NB4 (cell line): ENCODE measurements at regions not wholly inside any gene's neighbourhood (a gene's known extent, or its start where the extent isn't known, plus 50 kb on each side); places are given as distances from the start of the nearest gene placed in this dataset.

Source experiments
- DNase-seq: peaks from one replicate; pipeline ENCODE4 v3.0.0; 2010; ENCODE audit warnings: low read depth
- H3K4me3 ChIP-seq: one replicate; pipeline ENCODE4 v1.5.1; 2011; ENCODE audit warnings: mild to moderate bottlenecking, low read depth, low read length, moderate library complexity
- MYC ChIP-seq: IDR thresholded peaks from 2 replicates; pipeline ENCODE4 v1.6.1; 2011; ENCODE audit warnings: low read depth, low read length
- POLR2A ChIP-seq: IDR thresholded peaks from 2 replicates; pipeline ENCODE4 v1.6.1; 2011; ENCODE audit warnings: mild to moderate bottlenecking; ENCODE audit not compliant: insufficient read length; ENCODE audit errors: extremely low read depth
- TF ChIP-seq, protein P1 (sequence below): IDR thresholded peaks from 2 replicates; pipeline ENCODE4 v1.6.1; 2011; ENCODE audit warnings: low read depth, low read length
- TF ChIP-seq, protein P2 (sequence below): IDR thresholded peaks from one replicate; pipeline ENCODE4 v1.5.1; 2012; ENCODE audit warnings: low read depth, low read length

DNA sequence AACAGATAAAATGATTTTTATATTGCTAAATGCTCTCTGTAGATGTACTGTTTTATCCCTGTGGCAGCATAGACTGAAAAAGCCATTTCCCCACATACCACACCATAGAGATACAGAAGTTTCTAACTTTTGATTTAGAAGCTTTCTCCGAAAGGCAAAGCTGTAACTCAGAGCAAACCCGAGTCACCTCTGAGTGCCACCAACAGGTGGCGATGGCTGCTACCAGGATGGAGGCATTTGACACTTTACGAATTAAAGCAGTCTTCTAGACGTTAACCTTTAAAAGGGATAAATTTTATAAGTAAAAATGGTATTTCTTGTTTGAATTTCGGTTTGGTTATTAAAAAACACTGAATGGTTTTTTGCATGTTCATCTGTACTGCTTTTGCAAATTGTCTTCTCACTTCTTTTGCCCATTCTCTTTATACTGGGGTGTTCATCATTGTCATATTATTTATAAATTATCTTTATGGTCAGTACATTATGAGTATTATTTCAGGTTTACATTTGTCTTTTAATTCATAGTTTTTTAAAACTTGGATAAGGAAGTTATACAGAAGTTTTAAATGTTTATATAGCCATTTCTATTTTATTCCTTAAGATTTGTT, 201.0 kb upstream of the CEP162 start:
- H3K4me3 ChIP-seq, result no peak overlapping the region
- TF ChIP-seq POLR2A (no peak), MYC (no peak)
- TF ChIP-seq, protein P1, sequence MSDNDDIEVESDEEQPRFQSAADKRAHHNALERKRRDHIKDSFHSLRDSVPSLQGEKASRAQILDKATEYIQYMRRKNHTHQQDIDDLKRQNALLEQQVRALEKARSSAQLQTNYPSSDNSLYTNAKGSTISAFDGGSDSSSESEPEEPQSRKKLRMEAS, result no peak
- TF ChIP-seq, protein P2, sequence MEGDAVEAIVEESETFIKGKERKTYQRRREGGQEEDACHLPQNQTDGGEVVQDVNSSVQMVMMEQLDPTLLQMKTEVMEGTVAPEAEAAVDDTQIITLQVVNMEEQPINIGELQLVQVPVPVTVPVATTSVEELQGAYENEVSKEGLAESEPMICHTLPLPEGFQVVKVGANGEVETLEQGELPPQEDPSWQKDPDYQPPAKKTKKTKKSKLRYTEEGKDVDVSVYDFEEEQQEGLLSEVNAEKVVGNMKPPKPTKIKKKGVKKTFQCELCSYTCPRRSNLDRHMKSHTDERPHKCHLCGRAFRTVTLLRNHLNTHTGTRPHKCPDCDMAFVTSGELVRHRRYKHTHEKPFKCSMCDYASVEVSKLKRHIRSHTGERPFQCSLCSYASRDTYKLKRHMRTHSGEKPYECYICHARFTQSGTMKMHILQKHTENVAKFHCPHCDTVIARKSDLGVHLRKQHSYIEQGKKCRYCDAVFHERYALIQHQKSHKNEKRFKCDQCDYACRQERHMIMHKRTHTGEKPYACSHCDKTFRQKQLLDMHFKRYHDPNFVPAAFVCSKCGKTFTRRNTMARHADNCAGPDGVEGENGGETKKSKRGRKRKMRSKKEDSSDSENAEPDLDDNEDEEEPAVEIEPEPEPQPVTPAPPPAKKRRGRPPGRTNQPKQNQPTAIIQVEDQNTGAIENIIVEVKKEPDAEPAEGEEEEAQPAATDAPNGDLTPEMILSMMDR, result peak; percentile 92
- peak; percentile 56 for DNase-seq

DNA sequence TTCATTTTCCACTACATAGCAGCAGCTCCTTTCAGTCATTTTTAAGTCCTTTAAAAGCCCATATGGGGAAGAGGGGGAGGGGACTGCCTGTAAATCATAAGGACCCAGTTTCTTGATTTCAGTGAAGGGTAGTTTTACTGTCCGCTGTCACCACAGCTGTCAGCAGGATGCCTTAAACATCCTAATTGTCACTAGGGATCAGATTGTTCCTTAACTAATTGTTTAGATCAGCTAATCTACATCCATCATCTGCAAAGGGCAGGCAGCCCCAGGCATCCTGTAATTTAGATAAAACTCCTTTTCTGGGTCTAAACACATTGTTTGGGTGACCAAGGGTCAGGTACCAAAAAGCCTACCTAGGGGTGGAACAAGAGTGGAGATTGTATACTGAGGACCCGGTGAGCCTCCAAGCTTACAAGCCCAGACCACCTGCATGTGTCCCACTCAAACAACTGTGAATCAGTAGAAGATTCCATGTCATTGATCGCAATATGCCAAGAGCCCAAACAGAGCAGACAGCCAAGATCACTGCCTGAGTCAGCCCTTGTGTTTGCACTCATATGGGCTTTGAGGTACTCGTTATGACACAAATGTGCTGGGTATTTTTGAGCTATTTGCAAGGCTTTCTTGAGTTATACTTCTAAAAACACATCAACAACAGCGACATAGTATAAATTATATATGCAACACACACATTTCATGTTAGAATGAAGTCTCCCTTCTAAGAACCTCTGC, 198.7 kb upstream of the CEP162 start:
- DNase-seq, result no peak
- TF ChIP-seq, protein P1, result no peak
- TF ChIP-seq MYC (no peak), POLR2A (no peak)
- TF ChIP-seq, protein P2, result no peak
- H3K4me3 ChIP-seq, result no peak overlapping the region

DNA sequence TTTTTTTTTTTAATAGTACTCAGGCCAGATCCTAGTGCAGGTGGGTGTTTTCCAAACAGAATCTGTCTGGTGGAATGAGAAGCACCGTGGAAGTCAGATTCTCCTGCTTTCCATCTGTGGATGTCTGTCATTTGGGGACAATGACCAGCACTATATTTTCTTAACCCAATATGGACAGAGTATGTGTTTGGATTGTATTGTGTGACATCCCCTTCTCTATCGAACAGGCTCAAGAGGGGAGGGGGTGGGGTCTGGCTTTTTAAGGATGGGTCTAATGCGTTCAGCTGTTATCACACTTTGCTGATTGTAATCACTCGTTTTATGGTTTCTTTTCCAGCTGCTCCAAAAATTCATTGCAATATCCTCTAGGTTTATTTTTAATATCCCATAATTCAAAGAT, 197.5 kb upstream of the CEP162 start:
- no peak overlapping the region for H3K4me3 ChIP-seq
- TF ChIP-seq, protein P1, result no peak
- no peak for TF ChIP-seq POLR2A
- TF ChIP-seq, protein P2, result no peak
- TF ChIP-seq MYC, result no peak
- DNase-seq, result no peak

DNA sequence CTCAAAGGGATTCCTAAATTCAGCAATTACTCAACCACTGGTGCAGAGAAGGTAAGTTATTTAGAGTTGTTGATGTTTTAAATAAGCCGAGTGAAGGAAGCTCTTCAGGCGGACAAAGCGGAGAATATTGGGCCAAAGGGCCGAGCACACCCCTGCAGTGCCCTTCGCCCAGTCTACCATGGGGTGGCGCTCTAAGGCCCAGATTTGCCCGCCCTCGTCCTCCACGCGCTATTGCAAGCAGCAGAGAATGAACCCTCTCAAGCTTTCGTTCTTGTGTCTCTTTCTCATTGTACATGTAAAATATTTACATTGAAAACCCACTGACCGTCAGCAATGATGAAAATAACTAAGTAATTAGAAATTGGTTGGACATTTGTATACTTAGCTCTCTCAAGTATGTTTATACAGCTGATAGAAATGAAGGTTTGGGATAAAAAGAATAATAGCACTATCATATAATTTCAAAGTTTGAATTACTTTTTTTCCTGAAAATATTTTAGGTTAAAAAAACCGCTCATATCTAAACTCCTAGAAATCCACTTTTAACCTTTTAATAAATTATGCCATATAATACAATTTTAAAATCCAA, 195.0 kb upstream of the CEP162 start:
- DNase-seq, result peak; percentile 59
- H3K4me3 ChIP-seq, result no peak overlapping the region
- TF ChIP-seq, protein P2, result peak; percentile 81
- peak; percentile 57 for TF ChIP-seq MYC
- TF ChIP-seq, protein P1, result 0 out of 2 replicates have a peak, but pooled peaks have one; percentile 32
- no peak for TF ChIP-seq POLR2A

DNA sequence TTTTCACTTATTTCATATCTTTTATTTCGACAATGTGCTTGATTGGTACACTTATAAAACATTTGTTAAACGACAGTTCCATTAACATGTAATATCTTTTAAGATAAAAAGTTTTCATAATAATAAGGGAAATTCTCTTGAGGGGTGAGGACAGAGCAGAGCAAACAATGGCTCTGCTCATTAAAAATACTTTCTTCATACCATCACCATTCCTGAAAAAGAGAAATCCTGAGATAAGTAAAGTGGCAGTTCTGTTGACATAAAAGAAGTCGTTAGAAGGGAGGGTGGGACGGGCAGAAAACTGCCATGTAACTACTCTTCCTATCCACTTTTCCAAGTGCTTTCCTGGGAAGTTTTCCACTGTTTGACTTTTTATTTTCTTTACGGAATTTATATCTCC, 193.6 kb upstream of the CEP162 start:
- no peak for DNase-seq
- H3K4me3 ChIP-seq, result no peak overlapping the region
- TF ChIP-seq, protein P2, result no peak
- TF ChIP-seq MYC (no peak), POLR2A (no peak)
- TF ChIP-seq, protein P1, result no peak
